Hindlimb muscle (tissue), 1 donor: ENCODE measurements at regions not wholly inside any gene's neighbourhood (a gene's known extent, or its start where the extent isn't known, plus 50 kb on each side); places are given as distances from the start of the nearest gene placed in this dataset.
"Not testable (repeated sequence)": the region's sequence is repeated elsewhere in the genome, so short reads cannot be mapped to it uniquely, and the experiment has no call there.

Experiments
- DNase-seq: peaks from one replicate; pipeline ENCODE4 v3.0.0-alpha.2; 2013

DNA sequence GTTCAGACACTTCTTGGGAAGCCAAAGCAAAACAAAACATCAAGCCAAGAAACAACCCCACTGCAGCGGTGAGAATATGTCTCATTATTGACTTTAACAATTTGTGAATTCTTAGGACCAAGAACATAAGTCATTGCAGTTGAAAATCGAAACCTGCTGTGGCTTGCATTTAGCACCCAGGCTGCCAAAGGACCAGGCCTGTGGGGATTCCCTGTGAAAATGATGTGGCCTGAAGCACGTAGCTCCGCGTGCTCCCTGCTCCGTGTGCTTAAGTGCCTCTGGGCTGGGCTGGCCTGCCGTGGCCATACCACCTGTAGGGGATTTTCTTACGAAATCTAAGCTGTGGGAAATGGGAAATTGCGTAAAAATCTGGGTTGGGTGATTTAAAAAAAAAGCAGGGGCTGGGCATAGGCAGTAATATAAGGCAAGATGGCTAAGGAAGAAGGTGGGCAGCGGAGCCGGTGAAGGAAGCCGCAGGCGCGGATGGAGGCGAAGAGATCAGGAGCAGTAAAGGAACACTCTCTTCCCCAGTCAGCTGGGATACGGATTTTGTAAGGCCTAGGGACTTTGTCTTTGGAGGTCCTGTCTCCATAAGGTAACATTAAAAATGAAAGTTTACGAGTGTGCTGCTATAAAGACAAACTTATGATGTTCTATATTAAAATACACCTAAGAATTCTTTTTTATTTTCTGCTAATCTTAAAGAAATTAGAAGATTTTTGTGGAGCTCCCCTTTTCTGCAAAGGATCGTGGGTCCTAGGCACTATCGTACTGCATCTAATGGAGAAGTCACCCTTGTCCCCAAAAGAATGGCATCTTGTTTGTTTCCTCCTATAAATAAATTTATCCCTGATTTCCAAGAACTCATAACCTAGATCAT is 189.6 kb upstream of the SEMA6A start:
- DNase-seq = no peak

GRCh38 chr5:116759860-116760640 is 185.4 kb upstream of the SEMA6A start:
- no peak for DNase-seq

DNA sequence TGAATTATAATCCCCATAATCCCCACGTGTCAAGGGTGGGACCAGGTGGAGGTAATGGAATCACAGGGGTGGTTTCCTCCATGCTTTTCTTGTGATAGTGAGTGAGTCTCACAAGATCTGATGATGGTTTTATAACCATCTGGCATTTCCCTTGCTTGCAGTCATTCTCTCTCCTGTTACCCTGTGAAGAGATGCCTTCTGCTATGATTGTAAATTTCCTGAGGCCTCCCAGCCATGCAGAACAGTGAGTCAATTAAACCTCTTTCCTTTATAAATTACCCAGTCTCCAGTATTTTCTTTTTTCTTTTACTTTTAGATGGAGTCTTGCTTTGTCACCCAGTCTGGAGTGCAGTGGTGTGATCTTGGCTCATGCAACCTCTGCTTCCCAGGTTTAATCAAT is 182.7 kb upstream of the SEMA6A start:
- DNase-seq = no peak

GRCh38 chr5:116756531-116756930 is 181.9 kb upstream of the SEMA6A start:
- no peak for DNase-seq

- DNase-seq = no peak
Measured at GRCh38 chr5:116754556-116754955, 179.9 kb upstream of the SEMA6A start.

DNA sequence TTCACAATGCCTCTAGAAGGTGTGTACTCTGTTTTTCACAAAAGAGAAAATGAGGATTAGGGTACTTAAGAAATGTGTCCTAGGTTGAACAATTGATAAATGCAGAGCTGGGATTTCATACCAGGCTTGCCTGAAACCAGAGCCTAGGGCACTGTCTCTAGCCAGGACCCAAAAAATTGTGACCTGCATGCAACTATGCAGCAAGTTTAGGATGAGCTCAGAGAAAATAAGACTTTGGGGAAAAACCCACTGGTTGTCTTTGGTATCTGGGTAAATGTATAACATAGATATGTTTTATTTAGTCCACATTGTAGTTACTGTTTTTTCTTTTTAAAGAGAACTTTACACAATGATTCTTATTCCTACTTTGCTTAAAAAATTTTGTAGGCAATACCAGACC is 177.1 kb upstream of the SEMA6A start:
- no peak for DNase-seq

DNA sequence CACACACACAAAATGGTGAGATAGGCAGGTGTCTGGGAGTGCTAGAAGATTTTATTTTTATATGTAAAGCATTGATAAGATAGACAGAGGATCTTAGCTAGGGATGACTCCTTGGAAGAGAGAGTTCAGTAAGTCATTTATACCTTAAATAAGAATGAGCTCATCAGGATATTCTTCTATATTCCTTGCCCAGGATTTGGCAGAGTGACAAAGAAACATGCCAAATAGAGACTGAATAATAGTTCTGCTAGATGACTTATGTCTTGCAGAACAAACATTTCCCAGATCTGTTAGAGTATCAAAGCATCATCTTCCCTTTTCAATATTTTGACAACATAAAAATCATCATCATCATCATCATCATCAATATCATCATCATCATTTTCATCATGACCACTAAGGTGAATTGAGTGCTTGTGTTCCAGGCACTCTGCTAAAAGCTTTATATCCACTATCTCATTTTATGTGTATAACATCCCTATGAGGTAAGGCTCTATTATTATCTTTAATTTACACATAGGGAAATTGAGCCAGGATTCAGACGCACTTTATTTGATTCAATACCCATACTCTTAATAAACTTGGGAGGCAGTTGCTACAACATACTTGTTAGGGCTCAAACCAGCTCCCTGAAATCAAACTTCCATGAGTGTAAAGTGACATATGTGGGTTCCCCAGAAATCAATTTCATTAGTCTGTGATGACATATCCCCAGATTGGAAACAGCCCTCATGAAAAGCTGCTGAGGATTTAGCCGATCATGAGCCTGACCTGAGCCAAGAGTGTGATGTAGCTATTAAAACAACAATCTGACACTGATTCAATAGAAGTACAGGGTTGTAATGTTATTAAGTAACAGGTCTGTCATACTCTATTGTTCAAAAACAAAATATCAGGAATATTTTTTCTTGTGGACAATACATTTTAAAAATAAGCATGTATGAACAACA is 176.3 kb upstream of the SEMA6A start:
- no peak for DNase-seq

DNA sequence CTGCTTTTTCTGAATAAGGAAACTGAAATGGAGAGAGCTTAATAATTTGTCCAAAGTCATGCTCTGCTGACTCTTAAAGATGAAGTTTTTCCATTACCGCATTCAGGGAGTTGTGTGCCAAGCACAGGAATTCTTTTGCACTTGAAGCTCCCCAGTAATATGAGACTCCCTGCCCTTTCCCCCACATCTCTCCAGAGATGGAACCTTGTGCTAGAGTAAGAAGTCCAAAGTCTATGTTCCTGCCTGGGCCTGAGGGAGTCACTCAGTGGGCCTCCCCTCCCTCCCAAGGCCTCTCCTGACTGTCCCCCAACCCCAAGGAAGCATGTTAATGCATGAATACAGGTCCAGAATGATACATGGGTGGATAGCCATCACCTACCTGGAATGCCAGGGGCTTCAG is 173.3 kb upstream of the SEMA6A start:
- DNase-seq = no peak

DNA sequence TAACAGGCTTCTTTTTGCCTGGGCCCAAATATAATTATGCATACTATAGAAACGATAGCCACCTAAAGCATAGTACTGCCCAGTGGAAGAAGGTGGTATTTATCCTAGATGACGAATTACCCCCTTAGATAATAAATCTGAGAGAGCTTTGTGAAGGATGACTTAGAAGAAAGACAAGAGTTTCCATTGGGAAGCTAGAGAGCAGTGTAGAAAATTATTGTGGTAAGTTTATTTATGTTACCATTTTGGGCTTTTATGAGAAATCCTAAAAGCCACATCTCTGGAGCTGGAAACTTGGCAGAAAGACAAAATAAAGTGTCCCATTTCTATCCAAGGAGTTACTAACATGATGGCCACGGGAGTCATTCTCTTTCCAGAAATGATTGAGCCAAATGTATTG is 172.0 kb upstream of the SEMA6A start:
- no peak for DNase-seq

GRCh38 chr5:116740771-116741170 is 166.1 kb upstream of the SEMA6A start:
- DNase-seq = no peak

DNA sequence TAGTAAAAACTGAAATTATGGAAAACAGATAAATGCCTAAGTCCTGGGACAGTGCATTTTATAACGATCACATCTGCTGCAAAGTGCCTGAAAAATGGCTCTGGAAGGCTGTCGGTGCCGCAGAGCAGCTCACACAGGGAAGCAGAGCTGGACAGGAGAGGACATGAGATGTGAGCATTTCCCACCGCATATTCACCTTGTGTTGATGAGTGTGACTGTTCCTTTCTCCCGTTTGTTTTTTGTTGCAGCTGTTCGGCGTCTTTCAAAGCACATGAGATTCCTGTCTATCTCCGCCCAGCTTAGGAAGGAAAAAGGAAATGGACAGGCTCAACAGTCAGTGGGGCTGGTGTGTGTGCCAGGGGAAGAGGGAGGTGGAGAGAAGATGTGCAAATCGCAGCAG is 164.9 kb upstream of the SEMA6A start:
- peak; percentile 56 for DNase-seq

DNA sequence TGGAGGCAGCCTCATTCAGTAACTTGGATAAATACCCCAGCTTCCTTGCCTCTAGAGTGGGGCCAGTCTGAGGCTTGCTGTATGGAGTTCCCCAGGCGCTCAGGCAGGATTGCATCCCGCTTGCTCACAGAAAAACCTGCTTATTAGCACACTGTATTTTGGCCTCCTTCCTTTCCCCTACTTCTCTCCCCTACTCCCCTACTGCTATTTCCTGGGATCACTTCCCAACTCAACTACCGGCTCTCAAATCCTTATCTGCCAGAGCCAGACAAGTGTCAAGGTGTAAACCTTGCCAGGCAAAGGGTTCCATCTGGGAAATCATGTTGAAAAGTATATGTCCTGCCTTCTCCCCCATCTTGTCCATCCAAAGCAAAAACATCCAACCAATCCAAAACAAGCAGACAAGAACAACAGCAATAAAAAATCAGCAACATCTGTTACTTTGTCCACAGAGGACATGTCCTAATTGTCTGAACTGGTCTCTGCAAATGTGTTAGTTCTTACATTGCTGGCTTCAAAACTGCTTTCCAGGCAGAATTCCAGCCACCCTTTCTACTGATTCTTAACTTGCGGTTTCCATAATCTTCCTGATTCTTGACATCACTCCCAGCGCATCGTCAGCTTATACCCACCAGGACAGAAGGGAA is 164.1 kb upstream of the SEMA6A start:
- DNase-seq = peak; percentile 80

GRCh38 chr5:116738239-116738614 is 163.6 kb upstream of the SEMA6A start:
- no peak for DNase-seq

GRCh38 chr5:116736671-116737070 is 162.0 kb upstream of the SEMA6A start:
- no peak for DNase-seq

- no peak for DNase-seq
Measured at GRCh38 chr5:116733991-116734975, 159.7 kb upstream of the SEMA6A start.

DNA sequence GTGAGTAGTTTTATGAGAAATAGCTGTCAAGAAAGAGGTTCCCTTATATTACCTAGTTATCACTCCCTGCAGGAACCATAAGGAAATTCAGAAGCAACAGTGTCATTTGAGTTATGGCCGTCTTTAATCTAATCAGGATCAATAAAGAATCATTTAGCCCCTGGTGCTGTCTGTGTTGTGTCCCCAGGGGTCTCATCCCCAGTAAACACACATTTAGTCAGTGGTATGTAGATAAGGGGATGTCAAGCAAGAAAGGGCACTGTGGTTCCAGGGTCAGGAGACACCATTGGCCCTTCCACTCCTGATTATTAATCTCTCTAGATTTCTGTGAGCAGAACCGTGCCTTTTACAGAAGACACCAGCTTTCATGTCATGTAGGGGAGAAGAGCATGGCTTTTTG is 158.0 kb upstream of the SEMA6A start:
- no peak for DNase-seq

DNA sequence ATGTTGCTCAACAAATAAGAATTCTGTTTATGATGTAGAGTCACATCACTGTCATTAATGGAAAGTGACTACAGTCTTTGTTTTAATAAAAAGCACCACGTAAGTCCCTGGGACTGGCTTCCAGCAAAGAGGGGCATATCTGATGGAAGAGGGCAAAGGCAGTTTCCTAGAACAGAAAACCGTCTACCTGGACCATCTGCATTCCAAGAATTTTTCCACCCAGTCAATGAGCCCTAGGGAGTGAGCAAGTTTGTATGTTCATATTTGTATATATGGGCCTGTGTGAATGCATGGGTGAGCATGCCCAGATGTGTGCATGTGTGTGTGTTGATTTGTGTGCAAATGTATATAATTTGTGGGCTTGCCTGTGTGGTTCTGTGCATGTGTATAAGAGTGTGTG is 156.8 kb upstream of the SEMA6A start:
- DNase-seq = no peak

DNA sequence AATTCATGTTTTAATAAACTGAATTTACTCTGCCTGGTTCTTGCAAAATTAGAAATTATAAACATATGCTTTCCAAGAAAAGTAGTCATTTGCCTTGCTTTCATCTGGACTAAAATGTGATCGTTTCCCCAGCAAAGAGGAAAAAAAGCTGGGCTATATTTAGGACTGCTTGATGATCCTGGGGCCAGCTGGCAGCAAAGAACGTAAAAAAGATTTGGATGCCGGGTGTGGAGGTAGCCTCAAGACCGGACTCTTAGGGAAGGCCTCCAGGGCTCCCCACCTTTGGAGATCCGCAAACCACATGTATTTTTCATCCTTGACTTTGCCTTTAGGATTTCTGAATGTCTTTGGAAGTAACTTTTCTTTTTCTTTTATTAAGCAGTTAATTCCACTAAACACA is 156.1 kb upstream of the SEMA6A start:
- peak; percentile 76 for DNase-seq

DNA sequence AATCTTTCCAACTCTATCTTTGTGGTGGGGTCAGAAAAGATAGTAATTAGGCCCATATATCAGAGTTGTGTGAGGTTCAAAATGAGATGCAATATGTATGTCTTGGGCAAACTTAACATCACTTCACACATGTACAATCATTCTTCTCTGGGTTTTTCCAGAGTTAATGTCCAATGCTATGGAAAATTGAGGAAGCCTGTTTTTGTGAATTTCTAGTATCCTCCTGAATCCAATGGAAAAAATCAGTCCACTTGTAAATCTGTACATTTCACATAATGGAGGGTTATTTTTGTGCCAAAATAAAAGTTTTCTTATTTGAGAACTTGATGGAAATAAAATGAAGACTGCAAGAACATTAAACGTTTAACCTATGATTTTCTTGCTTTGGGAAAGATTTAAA is 155.6 kb upstream of the SEMA6A start:
- DNase-seq = no peak

- DNase-seq = no peak
Measured at GRCh38 chr5:116727248-116727647, 152.6 kb upstream of the SEMA6A start.

GRCh38 chr5:116726180-116726579 is 151.6 kb upstream of the SEMA6A start:
- DNase-seq = not testable (repeated sequence)
